ENCODE measurements at regions not wholly inside any gene's neighbourhood (a gene's known extent, or its start where the extent isn't known, plus 50 kb on each side); places are given as distances from the start of the nearest gene placed in this dataset.

- in situ Hi-C loops (cut with MboI; ENCODE audit: low pct_unique_long_range_greater_than_20kb, low sequenced_read_pairs, unreplicated experiment) = no loop called here
- DNase-seq (ENCODE audit: low spot score) = no peak
- TF ChIP-seq CTCF (IDR thresholded peaks at IDR 0.05; ENCODE audit: extremely low read depth, insufficient read depth, missing control alignments) = no peak
Measured at GRCh38 chr18:45439851-45440645, 175.2 kb upstream of the SLC14A2 start.

GRCh38 chr18:45441110-45441847 lies 174.0 kb upstream of the SLC14A2 start:
- in situ Hi-C loops (cut with MboI; ENCODE audit: low pct_unique_long_range_greater_than_20kb, low sequenced_read_pairs, unreplicated experiment) = no loop called here
- no peak for TF ChIP-seq CTCF (IDR thresholded peaks at IDR 0.05; ENCODE audit: extremely low read depth, insufficient read depth, missing control alignments)
- no peak for DNase-seq (ENCODE audit: low spot score)

GRCh38 chr18:45444040-45444439 lies 171.2 kb upstream of the SLC14A2 start:
- in situ Hi-C loops (cut with MboI; ENCODE audit: low pct_unique_long_range_greater_than_20kb, low sequenced_read_pairs, unreplicated experiment) = no loop called here

GRCh38 chr18:45447355-45448265 lies 167.7 kb upstream of the SLC14A2 start:
- in situ Hi-C loops (cut with MboI; ENCODE audit: low pct_unique_long_range_greater_than_20kb, low sequenced_read_pairs, unreplicated experiment) = no loop called here
- no peak for DNase-seq (ENCODE audit: low spot score)
- no peak for TF ChIP-seq CTCF (IDR thresholded peaks at IDR 0.05; ENCODE audit: extremely low read depth, insufficient read depth, missing control alignments)

More at GRCh38 chr18:45444040-45444439, 171.2 kb upstream of the SLC14A2 start:
- TF ChIP-seq CTCF (IDR thresholded peaks at IDR 0.05; ENCODE audit: extremely low read depth, insufficient read depth, missing control alignments) = no peak
- no peak for DNase-seq (ENCODE audit: low spot score)

- no peak for DNase-seq (ENCODE audit: low spot score)
- in situ Hi-C loops (cut with MboI; ENCODE audit: low pct_unique_long_range_greater_than_20kb, low sequenced_read_pairs, unreplicated experiment) = no loop called here
- no peak for TF ChIP-seq CTCF (IDR thresholded peaks at IDR 0.05; ENCODE audit: extremely low read depth, insufficient read depth, missing control alignments)
Measured at GRCh38 chr18:45448871-45449270, 166.4 kb upstream of the SLC14A2 start.

All from GM13977 (cell line).